HG02938 (cell line): ENCODE measurements at regions not wholly inside any gene's neighbourhood (a gene's known extent, or its start where the extent isn't known, plus 50 kb on each side); places are given as distances from the start of the nearest gene placed in this dataset.
"Not testable (repeated sequence)": the region's sequence is repeated elsewhere in the genome, so short reads cannot be mapped to it uniquely, and the experiment has no call there.

Experiments used
- ATAC-seq: cut with Tn5 transposase; IDR thresholded peaks from one replicate; pipeline ENCODE4 v1.9.1; 2021; ENCODE audit warnings: mild to moderate bottlenecking, moderate library complexity; ENCODE audit not compliant: unreplicated experiment

DNA sequence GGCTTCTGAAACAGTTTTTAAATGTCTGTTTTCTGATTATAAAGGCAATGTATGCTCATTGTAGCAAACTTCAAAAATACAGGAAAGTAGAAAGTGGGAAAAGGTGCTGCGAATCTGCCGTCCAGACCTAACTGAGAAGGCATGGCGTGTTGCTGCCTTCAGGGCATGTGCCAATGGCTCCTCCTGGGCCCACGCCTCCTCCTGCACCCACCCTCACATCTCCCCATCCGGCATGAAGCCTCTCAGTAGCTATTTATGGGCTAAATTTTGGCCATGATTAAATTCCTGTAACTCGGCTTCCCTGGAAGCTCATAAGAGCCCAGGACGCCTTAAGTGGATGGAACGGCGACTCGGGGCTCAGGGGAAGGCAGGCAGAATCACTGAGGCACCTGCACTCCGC lies 153.8 kb downstream of the LAT start:
- not testable (repeated sequence) for ATAC-seq

GRCh38 chr16:29137894-29138662 lies 153.2 kb downstream of the LAT start:
- ATAC-seq = not testable (repeated sequence)

GRCh38 chr16:29137461-29137860 lies 152.6 kb downstream of the LAT start:
- ATAC-seq = not testable (repeated sequence)

- ATAC-seq = not testable (repeated sequence)
Measured at GRCh38 chr16:29136916-29137315, 152.1 kb downstream of the LAT start.

- ATAC-seq = not testable (repeated sequence)
Measured at GRCh38 chr16:29136046-29136696, 151.3 kb downstream of the LAT start.

- ATAC-seq = not testable (repeated sequence)
Measured at GRCh38 chr16:29135098-29135497, 150.2 kb downstream of the LAT start.

GRCh38 chr16:29133681-29134430 lies 149.0 kb downstream of the LAT start:
- ATAC-seq = not testable (repeated sequence)

- ATAC-seq = not testable (repeated sequence)
Measured at GRCh38 chr16:29132869-29133268, 148.0 kb downstream of the LAT start.

DNA sequence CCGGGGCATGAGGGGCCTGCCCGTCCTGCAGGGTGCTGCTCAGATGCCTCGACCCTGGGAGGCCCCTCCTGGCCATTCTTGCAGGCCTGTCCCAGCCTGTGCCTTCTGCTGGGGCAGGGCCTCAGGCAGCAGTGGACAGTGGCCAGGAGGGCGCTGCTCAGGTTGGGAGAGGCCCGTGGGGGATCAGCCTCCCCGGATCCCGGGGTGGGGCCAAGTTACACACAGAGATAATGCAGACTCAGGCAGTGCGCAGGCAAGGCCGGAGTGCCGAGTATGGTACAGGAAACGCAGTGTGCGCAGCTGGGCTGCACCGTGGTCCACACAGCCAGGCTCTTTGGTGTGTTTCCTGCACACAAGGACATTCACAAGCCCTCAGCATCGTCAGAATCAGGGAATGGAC lies 147.6 kb downstream of the LAT start:
- not testable (repeated sequence) for ATAC-seq

- ATAC-seq = not testable (repeated sequence)
Measured at GRCh38 chr16:29130901-29131851, 146.3 kb downstream of the LAT start.

DNA sequence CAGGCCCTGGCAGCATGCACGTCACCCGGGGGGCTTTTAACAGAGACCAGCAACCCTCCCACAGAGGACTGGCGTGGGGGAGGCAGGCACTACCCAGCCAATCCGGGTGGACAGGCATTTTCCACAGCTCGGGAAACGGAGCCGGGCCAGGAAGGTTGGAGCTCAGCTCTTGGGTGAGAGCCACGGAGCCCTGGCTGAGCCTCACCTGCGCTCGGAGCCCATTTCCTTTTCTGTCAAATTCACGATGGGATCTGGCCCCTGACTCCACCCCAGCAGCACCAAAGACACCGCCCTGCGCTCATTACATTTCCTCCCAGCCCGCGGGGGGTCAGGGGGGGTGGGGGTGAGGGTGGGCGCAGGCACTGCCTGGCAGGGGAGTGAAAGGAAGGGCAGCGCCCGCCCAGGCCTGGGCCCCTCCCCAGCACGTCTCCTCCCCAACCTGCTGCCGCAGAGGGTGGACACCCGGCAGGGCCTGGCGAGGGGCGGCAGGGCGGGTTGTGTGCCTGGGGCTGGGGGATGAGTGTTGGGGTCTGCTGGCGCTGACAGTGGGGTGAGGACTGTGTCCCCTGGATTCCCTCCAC lies 145.4 kb downstream of the LAT start:
- not testable (repeated sequence) for ATAC-seq

- ATAC-seq = not testable (repeated sequence)
Measured at GRCh38 chr16:29129458-29130038, 144.7 kb downstream of the LAT start.

DNA sequence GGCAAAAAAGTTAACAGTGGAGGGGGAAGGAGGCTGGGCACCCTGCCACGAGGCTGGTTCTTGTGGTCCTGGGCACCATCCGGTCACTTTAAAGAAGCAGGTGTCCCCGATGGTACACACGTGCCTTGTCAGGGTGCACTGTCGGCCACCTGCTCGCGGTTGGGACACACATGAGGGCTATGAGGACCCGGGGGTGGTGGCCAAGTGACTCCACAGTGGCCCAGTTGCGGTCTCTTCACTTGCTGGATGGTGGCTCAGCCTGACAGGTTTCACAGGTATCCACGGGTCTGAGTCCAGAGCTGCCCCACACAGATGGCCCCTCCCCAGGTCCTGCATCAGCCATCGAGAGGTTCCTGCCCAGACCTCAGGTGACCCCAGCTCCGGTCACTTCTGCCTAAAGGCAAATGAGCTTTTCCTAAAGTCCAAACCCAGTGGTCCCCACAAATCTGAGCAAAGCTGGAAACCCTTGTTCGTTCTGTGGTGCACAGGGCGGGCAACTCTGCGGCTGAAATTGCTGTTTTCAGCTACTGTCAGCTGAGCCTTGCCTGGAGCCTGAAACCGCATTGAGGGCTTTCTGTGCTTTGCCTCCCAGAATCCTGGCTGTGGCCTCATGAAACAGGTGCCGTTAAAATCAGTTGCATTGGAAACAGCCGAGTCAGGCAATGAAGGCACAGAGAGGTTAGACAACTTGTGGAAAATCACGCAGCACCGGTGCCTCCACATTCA lies 144.0 kb downstream of the LAT start:
- not testable (repeated sequence) for ATAC-seq

- ATAC-seq = not testable (repeated sequence)
Measured at GRCh38 chr16:29127806-29128420, 143.1 kb downstream of the LAT start.

GRCh38 chr16:29126616-29127015 lies 141.8 kb downstream of the LAT start:
- ATAC-seq = no peak

GRCh38 chr16:29126057-29126494 lies 141.2 kb downstream of the LAT start:
- ATAC-seq = no peak

DNA sequence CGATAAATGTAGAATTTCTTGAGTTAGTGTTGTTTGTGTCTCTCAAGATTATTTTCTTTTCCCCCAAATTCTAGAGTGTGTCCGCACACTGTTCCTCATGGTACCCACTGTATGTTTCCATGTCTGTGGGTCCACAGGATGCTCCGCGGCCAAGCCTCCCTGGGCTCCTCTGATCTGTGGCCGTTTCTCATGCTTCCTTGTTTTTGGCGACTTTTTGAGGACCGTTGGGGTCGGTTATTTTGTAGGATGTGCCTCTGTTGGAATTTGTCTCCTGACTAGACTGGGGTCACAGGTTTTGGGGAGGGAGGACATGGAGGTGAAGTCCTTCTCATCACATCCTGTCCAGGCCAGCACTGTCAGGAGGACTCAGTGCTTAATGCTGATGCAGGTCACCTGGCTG lies 140.0 kb downstream of the LAT start:
- no peak for ATAC-seq

GRCh38 chr16:29124162-29124561 lies 139.3 kb downstream of the LAT start:
- ATAC-seq = not testable (repeated sequence)
